Fibroblast of villous mesenchyme (primary cell): ENCODE measurements at regions not wholly inside any gene's neighbourhood (a gene's known extent, or its start where the extent isn't known, plus 50 kb on each side); places are given as distances from the start of the nearest gene placed in this dataset.

Source experiments
- DNase-seq: peaks from one replicate; pipeline ENCODE4 v3.0.0-alpha.2; 2010; ENCODE audit warnings: low read depth
- H3K4me3 ChIP-seq: 2 replicates; pipeline ENCODE4 v1.5.1; 2011; ENCODE audit warnings: low read depth, mild to moderate bottlenecking, low read length
- TF ChIP-seq, protein P1 (sequence below): IDR thresholded peaks from 2 replicates; pipeline ENCODE4 v1.5.1; 2012; ENCODE audit warnings: low read depth, mild to moderate bottlenecking, low read length; ENCODE audit not compliant: insufficient read depth

DNA sequence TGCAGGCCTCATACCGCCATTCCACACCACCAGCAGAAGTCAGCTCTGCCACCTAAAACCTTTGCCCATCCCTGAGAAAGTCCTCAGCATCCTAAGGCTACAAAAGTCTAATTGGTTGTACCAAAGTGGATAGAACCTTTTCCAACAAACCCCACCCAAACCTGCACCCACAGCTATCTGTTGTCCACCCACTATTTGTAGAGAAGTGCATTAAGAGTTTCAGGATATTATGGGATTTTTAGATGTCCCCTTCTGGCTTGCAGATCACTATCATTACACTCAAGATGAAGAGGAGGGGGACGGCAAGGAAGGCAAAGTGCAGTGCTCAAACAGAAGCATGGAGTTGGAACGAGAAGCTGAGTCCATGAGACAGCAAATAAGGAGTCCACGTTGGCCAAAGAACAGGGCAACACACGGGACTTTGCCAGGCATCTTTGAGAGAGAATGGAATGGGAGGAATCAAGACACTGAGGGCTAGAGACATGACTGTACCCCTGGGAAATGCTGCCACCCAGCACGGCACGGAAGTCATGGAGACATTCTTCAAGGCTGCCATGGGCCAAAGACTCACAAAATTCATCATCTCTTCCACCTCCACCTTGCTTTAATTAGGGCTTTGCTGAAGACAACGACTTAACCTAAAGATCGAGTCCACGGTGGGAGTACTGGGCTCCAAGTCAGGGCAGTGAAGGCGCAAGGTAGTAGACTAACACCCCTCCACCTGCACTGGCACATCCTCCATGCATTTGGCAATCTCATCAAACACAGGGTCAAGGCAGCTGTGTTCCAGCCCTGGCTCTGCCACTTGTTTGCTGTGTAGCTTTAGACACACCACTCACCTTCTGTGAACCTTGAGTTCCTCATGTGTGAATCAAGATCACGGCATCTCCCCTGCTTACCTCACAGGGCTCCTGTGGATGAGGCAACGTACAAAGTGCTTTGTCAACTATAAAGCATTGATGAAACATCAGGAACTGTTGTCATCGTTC, 112.9 kb upstream of the TMEM45B start:
- H3K4me3 ChIP-seq, result no peak overlapping the region
- TF ChIP-seq, protein P1, sequence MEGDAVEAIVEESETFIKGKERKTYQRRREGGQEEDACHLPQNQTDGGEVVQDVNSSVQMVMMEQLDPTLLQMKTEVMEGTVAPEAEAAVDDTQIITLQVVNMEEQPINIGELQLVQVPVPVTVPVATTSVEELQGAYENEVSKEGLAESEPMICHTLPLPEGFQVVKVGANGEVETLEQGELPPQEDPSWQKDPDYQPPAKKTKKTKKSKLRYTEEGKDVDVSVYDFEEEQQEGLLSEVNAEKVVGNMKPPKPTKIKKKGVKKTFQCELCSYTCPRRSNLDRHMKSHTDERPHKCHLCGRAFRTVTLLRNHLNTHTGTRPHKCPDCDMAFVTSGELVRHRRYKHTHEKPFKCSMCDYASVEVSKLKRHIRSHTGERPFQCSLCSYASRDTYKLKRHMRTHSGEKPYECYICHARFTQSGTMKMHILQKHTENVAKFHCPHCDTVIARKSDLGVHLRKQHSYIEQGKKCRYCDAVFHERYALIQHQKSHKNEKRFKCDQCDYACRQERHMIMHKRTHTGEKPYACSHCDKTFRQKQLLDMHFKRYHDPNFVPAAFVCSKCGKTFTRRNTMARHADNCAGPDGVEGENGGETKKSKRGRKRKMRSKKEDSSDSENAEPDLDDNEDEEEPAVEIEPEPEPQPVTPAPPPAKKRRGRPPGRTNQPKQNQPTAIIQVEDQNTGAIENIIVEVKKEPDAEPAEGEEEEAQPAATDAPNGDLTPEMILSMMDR, result no peak
- no peak for DNase-seq

DNA sequence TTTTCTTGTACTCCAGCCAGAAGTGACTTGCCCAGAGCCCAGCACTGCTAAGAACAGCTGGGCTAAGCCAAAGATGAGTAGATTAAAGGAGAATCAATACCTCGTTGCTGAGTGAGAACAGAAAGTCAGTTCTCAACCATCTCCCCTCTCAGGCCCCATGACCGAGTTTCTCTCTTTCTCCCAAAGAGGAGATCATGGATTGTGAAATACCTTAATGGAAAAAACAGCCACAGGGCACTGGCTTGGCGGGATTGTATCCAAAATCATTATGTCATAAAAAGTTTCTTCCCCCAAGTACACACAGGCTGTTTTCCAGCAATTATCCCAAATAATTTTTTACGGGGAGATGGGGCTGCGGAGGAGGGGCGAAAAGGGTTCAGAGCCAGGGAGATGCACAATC, 111.8 kb upstream of the TMEM45B start:
- TF ChIP-seq, protein P1, result no peak
- no peak overlapping the region for H3K4me3 ChIP-seq
- DNase-seq, result peak; percentile 32

DNA sequence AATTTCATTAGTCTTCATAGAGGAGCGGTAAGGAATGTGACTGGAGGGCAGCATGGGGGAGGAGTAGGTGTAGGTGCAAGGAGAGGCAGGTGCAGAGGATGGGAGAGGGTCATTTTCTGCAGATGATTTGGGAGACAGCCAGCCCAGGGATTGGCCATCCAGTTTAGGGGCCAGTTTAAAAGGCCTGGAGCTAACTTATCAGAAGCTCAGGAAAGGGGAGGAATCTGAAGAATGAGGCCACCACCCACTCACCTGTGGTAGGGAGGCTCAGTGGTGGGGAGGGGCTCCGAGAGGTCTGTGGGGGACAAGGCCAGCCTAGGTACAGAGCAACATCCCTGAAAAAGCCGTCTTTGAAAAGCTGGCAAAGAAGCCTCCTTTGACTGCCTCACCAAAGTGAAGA, 110.8 kb upstream of the TMEM45B start:
- no peak for DNase-seq
- H3K4me3 ChIP-seq, result no peak overlapping the region
- TF ChIP-seq, protein P1, result no peak

DNA sequence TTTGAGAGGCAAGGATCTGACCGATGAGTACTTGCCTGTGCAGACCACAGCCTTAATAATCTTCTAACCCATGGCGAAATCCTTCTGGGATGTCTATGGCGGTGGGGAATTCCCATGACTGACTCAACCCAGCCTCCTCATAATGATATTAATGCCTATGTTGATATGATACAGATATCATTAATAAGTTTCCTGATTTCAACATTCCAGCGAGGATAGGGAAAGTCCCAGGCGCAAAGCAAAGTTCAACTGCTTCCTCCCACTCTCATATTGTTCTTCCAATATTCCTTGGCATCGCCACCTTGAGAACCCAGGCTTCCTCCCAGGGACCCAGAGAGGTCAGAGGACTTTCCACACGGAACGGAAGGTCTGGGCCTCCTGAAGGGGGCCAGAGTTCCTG, 110.3 kb upstream of the TMEM45B start:
- TF ChIP-seq, protein P1, result no peak
- DNase-seq, result no peak
- H3K4me3 ChIP-seq, result no peak overlapping the region

DNA sequence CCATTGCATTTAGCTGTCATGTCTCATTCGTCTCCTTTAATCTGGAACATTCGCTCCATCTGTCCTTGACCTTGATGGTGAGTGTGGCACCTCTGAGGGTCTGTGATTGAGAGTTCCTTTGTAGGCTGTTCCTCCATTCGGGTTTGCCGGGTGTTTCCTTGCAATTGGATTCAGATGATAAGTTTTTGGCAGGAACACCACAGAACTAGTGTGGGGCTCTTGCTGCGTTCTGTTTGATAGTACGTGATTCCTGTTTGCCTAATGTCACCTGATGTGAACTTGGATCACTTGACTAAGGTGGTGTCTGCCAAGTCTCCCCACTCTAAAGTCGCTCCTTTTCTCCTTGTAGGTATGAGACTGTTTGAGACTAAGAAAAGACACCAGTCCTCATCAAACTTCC, 109.7 kb upstream of the TMEM45B start:
- DNase-seq, result no peak
- no peak overlapping the region for H3K4me3 ChIP-seq
- TF ChIP-seq, protein P1, result no peak

DNA sequence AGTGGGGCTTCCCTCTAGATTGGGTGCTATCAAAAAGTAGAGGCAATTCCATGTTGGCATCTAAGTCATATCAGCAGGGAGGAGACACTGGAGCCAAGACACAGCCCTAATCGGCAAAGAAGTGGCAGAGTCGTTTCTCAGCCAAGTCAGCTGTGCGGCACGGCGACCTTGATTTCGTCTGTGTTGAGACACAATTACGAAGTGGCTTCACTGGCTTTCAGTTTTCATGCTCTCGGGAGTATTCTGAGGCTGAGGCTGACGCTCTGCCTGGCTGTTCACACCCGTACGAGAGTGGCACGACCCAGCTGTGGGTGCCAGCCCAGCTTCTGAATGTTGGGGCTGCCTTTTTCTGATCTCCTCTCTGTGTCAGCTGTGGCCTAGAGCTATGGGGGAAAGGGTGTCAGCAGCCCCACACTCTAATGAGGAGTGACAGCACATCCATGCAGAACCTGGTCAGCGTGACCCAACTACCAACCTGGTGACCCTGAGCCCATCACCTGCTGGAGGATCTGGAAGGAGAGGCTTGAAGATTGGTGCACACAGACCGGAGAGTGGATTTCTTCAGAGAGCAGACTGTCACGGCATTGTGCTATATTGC, 105.7 kb upstream of the TMEM45B start:
- TF ChIP-seq, protein P1, result no peak
- no peak for DNase-seq
- H3K4me3 ChIP-seq, result no peak overlapping the region
